Stimulated activated memory B cell treated with anti-CD40 and anti-IgM and Interleukin-4, amounts not matched to agents 10 μg/mL and 1 μg/mL and 100 μg/mL, for 72 hours (primary cell): ENCODE measurements at regions not wholly inside any gene's neighbourhood (a gene's known extent, or its start where the extent isn't known, plus 50 kb on each side); places are given as distances from the start of the nearest gene placed in this dataset.

ENCODE experiments used
- ATAC-seq: fragments of 150-1000 bp; cut with Tn5 transposase; 2 replicates; pipeline ENCODE4 v1.10.0; 2021
- H3K27ac Mint-ChIP-seq: one replicate; pipeline ENCODE4 v1.8.0; 2022; ENCODE audit warnings: mild to moderate bottlenecking, mixed read lengths
- H3K27me3 Mint-ChIP-seq: one replicate; pipeline ENCODE4 v1.8.0; 2022; ENCODE audit warnings: mixed read lengths
- H3K36me3 Mint-ChIP-seq: one replicate; pipeline ENCODE4 v1.8.0; 2022; ENCODE audit warnings: mixed read lengths
- H3K4me1 Mint-ChIP-seq: one replicate; pipeline ENCODE4 v1.8.0; 2022; ENCODE audit warnings: mixed read lengths
- H3K4me3 Mint-ChIP-seq: one replicate; pipeline ENCODE4 v1.8.0; 2022; ENCODE audit warnings: mild to moderate bottlenecking, moderate library complexity, mixed read lengths
- H3K9me3 Mint-ChIP-seq: one replicate; pipeline ENCODE4 v1.8.0; 2022; ENCODE audit warnings: mixed read lengths

- H3K4me1 Mint-ChIP-seq: no peaks in the 10 kb centered on the region
- H3K4me3 Mint-ChIP-seq: no peak overlapping the region
- ATAC-seq: no peak
- H3K36me3 Mint-ChIP-seq: no peaks in the 10 kb centered on the region
- H3K27ac Mint-ChIP-seq: no peak overlapping the region
- H3K9me3 Mint-ChIP-seq: peaks cover 3% of the 10 kb centered on the region
- no peaks in the 10 kb centered on the region for H3K27me3 Mint-ChIP-seq
These were observed 79.1 kb upstream of the APOOL start for GRCh38 chrX:84924624-84925023.

GRCh38 chrX:84932814-84933213 is 70.9 kb upstream of the APOOL start:
- no peak overlapping the region for H3K27ac Mint-ChIP-seq
- H3K9me3 Mint-ChIP-seq: no peaks in the 10 kb centered on the region
- H3K4me1 Mint-ChIP-seq: no peaks in the 10 kb centered on the region
- H3K36me3 Mint-ChIP-seq: no peaks in the 10 kb centered on the region
- H3K27me3 Mint-ChIP-seq: no peaks in the 10 kb centered on the region
- ATAC-seq: no peak
- no peak overlapping the region for H3K4me3 Mint-ChIP-seq

DNA sequence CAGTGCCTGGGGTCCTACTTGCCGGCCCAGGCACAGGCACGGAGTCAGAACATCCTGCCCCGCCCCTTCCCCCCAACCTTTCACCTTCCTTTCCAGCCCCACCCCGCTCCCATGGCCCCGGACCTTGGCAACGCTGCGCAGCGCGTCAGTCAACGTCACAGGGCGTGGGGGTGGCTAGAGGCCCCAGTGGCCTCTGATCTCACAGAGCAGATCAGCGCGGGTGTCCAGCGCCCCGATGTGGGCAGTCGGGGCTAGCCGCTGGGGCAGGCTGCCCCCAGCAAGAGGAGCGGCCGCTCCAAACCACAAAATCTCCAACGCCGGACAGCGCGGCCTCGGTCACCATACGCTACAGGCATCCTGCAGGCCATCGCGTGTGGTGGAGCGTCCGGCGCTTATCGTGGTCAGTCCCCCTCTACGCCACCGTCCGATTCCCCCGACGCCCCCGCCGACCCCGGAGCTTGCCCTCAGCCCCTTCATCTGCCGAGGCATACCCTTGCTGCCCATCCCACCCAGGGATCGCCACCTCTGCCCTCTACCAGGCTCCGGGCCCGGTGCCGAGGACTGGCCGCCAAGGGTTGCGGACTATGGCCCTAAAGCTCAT is 69.6 kb upstream of the APOOL start:
- no peaks in the 10 kb centered on the region for H3K4me1 Mint-ChIP-seq
- no peak for ATAC-seq
- no peak overlapping the region for H3K27ac Mint-ChIP-seq
- no peaks in the 10 kb centered on the region for H3K36me3 Mint-ChIP-seq
- no peaks in the 10 kb centered on the region for H3K27me3 Mint-ChIP-seq
- H3K9me3 Mint-ChIP-seq: no peaks in the 10 kb centered on the region
- H3K4me3 Mint-ChIP-seq: no peak overlapping the region
